Body of pancreas (tissue), 4 donors: ENCODE measurements at regions not wholly inside any gene's neighbourhood (a gene's known extent, or its start where the extent isn't known, plus 50 kb on each side); places are given as distances from the start of the nearest gene placed in this dataset.

Experiments
- ATAC-seq: fragments of 150-250 bp; one replicate; pipeline ENCODE4 v1.9.1; 2016
- DNase-seq, 4 donors: peaks; one replicate each; pipeline ENCODE4 v3.0.0-alpha.2; 2019
- H3K27ac ChIP-seq, 4 donors: fragments of 200-600 bp; sonication (generic); 1 replicate in 3 of 4; 2 replicates in 1 of 4; pipeline versions ENCODE4 v1.5.1 to v1.6.1; 2016 to 2019; ENCODE audit warnings: mild to moderate bottlenecking in 1 of 4, mixed read lengths in 1 of 4, moderate library complexity in 1 of 4
- H3K27me3 ChIP-seq, 2 donors: fragments of 200-600 bp; sonication (generic); one replicate each; pipeline ENCODE4 v1.6.0; 2016; ENCODE audit warnings: mild to moderate bottlenecking in 1 of 2
- H3K36me3 ChIP-seq, 2 donors: fragments of 200-600 bp; sonication (generic); replicated peaks in 1 of 2; 2 replicates each; pipeline ENCODE4 v1.5.1; 2016; ENCODE audit warnings: low read depth in 2 of 2; ENCODE audit not compliant: insufficient read depth in 1 of 2
- H3K4me1 ChIP-seq: fragments of 200-600 bp; sonication (generic); one replicate; pipeline ENCODE4 v1.6.0; 2016
- H3K4me3 ChIP-seq, 2 donors: fragments of 200-600 bp; sonication (generic); 1 replicate in 1 of 2; 2 replicates in 1 of 2; pipeline ENCODE4 v1.5.1; 2016 to 2019
- H3K9me3 ChIP-seq, 3 donors: fragments of 200-600 bp; sonication (generic); 1 replicate in 2 of 3; 2 replicates in 1 of 3; pipeline ENCODE4 v1.5.1; 2016
- POLR2A ChIP-seq, 3 donors: fragments of 450-650 bp; IDR thresholded peaks; one replicate each; pipeline ENCODE4 v1.6.1; 2016; ENCODE audit warnings: antibody characterized with exemption in 3 of 3, mild to moderate bottlenecking in 2 of 3
- WGBS, 2 donors: methylation state at CpG; one replicate each; pipeline ENCODE4 v1.1.5; 2017; 5-methylcytosine and 5-hydroxymethylcytosine counted together
- intact Hi-C: fragments of 100-400 bp; cut with DNase I; formaldehyde crosslinking; loops from one replicate; pipeline ENCODE4 v1.15.1; 2023
- TF ChIP-seq, protein P1 (sequence below), 7 experiments: fragments of 450-650 bp in 4 of 7; fragments of 200-600 bp in 3 of 7; sonication (generic) in 3 of 7; IDR thresholded peaks; one replicate each; pipeline ENCODE4 v1.5.1; 2016 to 2019; ENCODE audit warnings: antibody characterized with exemption in 7 of 7

DNA sequence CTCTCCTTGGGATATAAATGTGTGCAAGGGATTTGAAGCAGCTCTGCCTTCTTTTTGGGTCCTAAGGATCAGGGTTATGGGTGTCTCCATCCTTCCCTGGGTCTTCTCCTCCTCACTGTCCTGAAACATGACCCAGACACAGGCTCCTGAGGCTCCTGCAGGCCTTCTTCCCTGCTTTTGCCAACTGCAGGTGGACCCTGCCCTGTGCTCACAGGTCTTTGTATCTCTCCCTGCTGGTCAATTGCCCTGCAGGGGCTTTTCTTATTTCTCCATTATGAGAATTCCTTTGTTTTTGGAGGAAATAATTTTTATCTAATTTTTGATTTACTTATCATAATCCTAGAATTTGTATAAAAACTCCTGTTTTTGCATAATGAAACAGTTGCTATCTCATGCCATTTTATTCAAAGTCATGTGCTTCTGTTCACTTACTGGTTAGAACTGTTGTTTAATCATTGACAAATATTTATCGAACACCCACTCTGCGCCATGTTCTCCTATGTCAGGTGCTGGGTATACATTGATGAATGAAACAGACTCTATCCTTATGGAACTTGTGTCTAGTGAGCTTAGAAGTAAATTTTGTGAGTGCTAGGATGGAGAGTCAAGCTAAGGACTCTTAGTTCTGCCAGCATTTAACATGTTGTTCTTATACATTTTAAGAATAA, 89.7 kb upstream of the TOP3B start:
- WGBS, 2 donors = 20 to 31% methylated on average over 2 of the region's 2 CpGs
- no peaks in the 10 kb centered on the region for H3K9me3 ChIP-seq
- no peaks in the 10 kb centered on the region for H3K4me1 ChIP-seq
- TF ChIP-seq, protein P1, sequence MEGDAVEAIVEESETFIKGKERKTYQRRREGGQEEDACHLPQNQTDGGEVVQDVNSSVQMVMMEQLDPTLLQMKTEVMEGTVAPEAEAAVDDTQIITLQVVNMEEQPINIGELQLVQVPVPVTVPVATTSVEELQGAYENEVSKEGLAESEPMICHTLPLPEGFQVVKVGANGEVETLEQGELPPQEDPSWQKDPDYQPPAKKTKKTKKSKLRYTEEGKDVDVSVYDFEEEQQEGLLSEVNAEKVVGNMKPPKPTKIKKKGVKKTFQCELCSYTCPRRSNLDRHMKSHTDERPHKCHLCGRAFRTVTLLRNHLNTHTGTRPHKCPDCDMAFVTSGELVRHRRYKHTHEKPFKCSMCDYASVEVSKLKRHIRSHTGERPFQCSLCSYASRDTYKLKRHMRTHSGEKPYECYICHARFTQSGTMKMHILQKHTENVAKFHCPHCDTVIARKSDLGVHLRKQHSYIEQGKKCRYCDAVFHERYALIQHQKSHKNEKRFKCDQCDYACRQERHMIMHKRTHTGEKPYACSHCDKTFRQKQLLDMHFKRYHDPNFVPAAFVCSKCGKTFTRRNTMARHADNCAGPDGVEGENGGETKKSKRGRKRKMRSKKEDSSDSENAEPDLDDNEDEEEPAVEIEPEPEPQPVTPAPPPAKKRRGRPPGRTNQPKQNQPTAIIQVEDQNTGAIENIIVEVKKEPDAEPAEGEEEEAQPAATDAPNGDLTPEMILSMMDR (IDR thresholded peaks at IDR 0.05) = no peak
- TF ChIP-seq POLR2A (IDR thresholded peaks at IDR 0.05) = no peak
- H3K4me3 ChIP-seq = no peak overlapping the region
- H3K27ac ChIP-seq = no peak overlapping the region
- H3K27me3 ChIP-seq = no peaks in the 10 kb centered on the region
- ATAC-seq = no peak
- no peak for DNase-seq
- no peaks in the 10 kb centered on the region for H3K36me3 ChIP-seq
- intact Hi-C loops = no loop called here

- Histone ChIP-seq H3K36me3 (no peaks in the 10 kb centered on the region), H3K27me3 (no peaks in the 10 kb centered on the region), H3K4me3 (no peak overlapping the region), H3K27ac (no peak overlapping the region), H3K4me1 (no peaks in the 10 kb centered on the region), H3K9me3 (no peaks in the 10 kb centered on the region)
- no peak for DNase-seq
- WGBS, 2 donors = 82 to 96% methylated on average over 2 of the region's 2 CpGs
- intact Hi-C loops = no loop called here
- TF ChIP-seq POLR2A (IDR thresholded peaks at IDR 0.05) = no peak
- TF ChIP-seq, protein P1 (IDR thresholded peaks at IDR 0.05) = no peak
- no peak for ATAC-seq
Observed at GRCh38 chr22:22071455-22071854, 88.9 kb upstream of the TOP3B start.

GRCh38 chr22:22070371-22070824, 87.8 kb upstream of the TOP3B start:
- DNase-seq = no peak
- H3K27me3 ChIP-seq = no peaks in the 10 kb centered on the region
- no peak overlapping the region for H3K27ac ChIP-seq
- TF ChIP-seq POLR2A (IDR thresholded peaks at IDR 0.05) = no peak
- TF ChIP-seq, protein P1 (IDR thresholded peaks at IDR 0.05) = no peak
- H3K36me3 ChIP-seq = no peaks in the 10 kb centered on the region
- no peak overlapping the region for H3K4me3 ChIP-seq
- WGBS, 2 donors = 61 to 67% methylated on average over 2 of the region's 2 CpGs
- ATAC-seq = no peak
- no peaks in the 10 kb centered on the region for H3K9me3 ChIP-seq
- intact Hi-C loops = no loop called here
- H3K4me1 ChIP-seq = no peaks in the 10 kb centered on the region

GRCh38 chr22:22069450-22070370, 87.1 kb upstream of the TOP3B start:
- intact Hi-C loops = no loop called here
- WGBS, 2 donors = 82 to 93% methylated on average over 4 to 6 of the region's 6 CpGs
- DNase-seq (no peak), ATAC-seq (no peak)
- Histone ChIP-seq H3K9me3 (no peaks in the 10 kb centered on the region), H3K27ac (no peak overlapping the region), H3K4me1 (no peaks in the 10 kb centered on the region), H3K4me3 (no peak overlapping the region), H3K27me3 (no peaks in the 10 kb centered on the region), H3K36me3 (no peaks in the 10 kb centered on the region)
- TF ChIP-seq, protein P1 (IDR thresholded peaks at IDR 0.05) = no peak
- TF ChIP-seq POLR2A (IDR thresholded peaks at IDR 0.05) = no peak
